GM20000 (cell line): ENCODE measurements at regions not wholly inside any gene's neighbourhood (a gene's known extent, or its start where the extent isn't known, plus 50 kb on each side); places are given as distances from the start of the nearest gene placed in this dataset.

Experiments
- DNase-seq: peaks from one replicate; pipeline ENCODE4 v3.0.0; 2012; ENCODE audit warnings: low spot score
- TF ChIP-seq, protein P1 (sequence below): IDR thresholded peaks from 2 replicates; pipeline ENCODE4 v1.5.1; 2012; ENCODE audit warnings: mild to moderate bottlenecking, control low read depth; ENCODE audit errors: extremely low read depth, missing control alignments

DNA sequence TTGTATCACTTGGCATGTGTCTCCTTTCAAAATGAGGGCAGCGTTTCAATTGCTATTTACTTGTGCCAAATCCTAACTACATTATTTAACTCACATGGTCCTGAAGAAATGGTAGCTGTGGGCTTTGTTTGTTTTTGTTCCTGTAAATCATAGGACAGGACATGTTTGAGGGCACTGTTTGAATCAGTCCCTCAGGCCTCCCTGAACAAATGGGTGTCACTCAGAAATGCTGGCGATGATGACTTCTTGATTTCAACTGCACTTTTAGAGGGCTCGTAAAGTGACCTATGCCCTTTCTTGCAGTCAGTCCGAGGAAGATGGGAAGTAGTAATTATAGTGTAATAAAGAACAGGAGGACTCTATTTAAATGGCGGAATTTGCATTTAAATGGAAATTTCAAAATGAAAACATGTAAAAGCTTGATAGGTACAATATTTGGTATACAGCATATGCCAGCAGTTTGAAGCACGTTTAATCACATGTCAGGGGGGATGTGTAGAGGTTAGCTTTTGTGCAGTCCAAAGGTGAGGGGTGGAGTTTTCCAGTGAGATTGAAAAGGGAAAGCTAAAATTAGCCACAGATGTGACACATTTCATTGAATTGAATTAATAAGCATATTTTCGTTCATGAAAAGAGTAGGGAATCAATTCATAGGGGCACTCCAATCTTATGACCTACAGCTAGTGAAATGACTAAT is 1958.7 kb upstream of the IGFBP7 start:
- DNase-seq: no peak
- TF ChIP-seq, protein P1, sequence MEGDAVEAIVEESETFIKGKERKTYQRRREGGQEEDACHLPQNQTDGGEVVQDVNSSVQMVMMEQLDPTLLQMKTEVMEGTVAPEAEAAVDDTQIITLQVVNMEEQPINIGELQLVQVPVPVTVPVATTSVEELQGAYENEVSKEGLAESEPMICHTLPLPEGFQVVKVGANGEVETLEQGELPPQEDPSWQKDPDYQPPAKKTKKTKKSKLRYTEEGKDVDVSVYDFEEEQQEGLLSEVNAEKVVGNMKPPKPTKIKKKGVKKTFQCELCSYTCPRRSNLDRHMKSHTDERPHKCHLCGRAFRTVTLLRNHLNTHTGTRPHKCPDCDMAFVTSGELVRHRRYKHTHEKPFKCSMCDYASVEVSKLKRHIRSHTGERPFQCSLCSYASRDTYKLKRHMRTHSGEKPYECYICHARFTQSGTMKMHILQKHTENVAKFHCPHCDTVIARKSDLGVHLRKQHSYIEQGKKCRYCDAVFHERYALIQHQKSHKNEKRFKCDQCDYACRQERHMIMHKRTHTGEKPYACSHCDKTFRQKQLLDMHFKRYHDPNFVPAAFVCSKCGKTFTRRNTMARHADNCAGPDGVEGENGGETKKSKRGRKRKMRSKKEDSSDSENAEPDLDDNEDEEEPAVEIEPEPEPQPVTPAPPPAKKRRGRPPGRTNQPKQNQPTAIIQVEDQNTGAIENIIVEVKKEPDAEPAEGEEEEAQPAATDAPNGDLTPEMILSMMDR: no peak

DNA sequence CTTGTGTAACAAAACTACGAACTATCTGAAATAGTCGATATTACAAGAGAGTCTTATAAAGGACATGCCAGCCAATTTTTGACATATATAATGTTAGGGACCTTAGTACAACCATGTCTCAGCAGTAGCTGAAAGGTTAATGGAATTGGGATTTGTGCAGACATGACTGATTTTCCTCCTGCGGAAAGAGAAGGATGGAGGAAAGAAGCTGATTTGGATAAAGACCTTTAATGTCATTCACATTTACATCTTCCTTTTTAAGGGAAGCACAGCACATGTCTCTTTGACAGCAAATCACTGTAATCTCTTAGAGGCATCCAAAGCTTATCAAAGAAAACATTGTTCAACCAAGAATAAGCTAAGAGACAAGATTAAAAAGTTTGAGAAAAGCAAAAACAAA is 1976.2 kb upstream of the IGFBP7 start:
- no peak for DNase-seq
- TF ChIP-seq, protein P1: no peak

DNA sequence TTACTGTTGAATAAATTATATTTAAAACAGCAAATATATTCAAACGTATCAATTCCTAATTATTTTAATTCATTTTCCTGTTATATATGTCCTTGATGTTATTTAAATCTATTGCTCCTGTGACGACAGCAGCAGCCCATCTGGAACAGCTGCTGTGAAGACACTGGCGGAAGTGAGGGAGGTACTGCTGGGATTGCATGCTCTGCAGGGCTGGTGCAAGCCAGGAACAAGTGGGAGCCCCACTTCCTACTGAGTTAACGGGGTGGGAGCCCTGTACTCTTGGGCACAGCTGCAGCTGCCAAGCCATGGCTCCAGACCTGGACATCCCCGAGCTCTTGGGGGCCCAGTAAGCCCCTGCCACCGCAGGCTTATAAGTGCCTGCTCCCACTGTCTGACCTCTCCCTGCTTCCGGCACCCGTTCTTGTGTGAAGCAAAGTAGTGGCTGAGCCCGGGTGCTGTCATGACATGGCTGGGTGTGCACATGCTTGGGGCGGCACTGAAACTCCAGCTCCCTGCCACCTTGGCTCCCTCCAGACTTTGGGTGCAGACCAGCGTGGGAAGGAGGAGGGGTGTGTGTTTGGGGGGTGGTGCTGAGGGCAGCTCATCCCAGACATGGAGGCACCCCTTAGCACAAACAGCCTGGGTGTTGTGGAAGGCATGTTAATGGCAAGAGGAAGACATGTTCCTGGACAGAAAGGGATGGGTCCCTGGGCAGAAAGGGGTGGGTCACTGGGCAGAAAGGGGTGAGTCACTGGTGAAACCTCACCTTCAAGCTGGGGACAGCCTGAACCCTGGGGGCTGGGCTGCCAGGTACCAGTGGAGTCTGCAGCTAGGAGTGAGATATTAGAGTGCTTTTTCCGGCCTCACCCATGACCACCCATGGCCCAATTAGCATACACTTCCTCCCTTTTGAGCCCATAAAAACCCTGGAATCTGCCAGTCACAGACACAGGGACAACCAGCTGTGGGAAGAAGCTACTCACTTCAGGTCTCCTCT is 1981.3 kb upstream of the IGFBP7 start:
- no peak for DNase-seq
- TF ChIP-seq, protein P1: no peak

DNA sequence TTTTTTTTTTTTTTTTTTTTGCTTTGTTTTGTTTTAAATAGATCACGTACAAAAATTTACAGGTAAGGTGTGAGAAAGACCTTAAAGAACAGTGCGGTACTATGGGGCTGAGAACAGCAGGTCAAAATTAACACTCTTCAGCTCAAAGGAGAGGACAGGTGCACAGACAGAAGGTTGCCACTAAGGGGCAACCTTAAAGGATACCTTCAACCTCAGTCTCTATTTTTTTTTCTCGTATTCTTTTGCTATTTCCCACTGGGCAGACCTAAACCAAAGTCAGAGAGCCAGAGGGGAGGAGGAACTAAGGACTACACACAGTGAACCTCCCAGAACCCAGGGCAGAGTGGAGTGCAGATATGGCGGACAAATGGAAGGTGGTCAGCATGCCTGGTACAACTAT is 1984.3 kb upstream of the IGFBP7 start:
- TF ChIP-seq, protein P1: no peak
- no peak for DNase-seq

DNA sequence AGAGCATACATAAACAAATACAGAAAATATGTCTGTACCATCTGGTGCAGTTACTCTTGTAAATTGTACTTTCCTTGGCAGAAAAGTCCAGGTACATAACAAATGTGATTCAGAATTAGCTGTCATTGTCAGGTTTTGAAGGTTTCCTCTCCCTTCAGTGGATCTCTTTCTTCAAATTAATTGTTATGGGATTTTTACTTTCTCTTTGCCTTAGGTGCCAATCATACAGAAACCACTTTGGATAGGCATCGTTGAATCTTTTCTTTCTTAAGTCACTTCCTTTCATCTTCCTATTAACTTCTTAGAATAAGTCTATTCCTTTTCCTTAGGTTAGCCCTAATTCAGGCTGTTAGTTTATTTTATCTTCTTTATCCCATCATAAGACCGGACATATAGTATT is 1992.1 kb upstream of the IGFBP7 start:
- no peak for DNase-seq
- TF ChIP-seq, protein P1: no peak

DNA sequence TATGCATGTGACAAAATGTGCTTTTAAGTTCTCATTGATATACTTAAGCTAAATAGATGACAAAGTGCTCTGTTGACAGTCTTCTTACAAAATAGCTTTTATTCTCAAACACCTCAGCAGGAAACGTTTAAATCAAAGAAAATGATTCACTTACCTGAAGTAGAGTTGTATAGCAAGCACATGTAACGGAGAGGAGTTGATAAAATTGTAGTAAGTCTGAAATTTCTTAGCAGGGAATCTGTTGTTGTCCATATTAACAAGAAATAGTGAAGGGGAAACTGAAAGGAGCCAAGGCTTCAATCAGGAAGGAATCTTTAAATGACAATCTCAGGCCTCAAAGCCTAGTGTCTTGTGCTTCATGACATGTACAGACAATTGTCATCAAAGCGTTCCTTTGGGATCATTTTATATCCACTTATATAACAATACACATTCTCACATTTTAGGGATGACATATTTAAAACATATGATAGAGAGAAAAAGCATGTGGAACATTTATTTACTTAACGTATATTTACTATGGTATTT is 2010.2 kb upstream of the IGFBP7 start:
- TF ChIP-seq, protein P1: no peak
- no peak for DNase-seq

DNA sequence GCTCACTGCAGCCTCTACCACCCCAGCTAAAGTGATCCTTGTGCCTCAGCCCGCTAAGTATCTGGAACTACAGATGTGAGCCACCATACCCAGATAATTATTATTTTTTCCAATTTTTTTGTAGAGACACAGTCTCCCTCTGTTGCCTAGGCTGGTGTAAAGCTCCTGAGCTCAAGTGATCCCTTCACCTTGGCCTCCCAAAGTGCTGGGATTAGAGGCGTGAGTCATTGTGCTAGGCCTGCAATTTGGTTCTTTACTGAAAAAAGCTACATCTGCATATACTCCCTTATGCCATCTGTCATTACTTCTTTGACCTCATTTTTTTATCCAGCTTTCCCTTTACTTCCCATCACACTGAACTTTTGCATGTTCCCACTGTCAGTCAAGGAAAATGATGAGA is 2012.4 kb upstream of the IGFBP7 start:
- TF ChIP-seq, protein P1: no peak
- DNase-seq: no peak
